ENCODE measurements at regions not wholly inside any gene's neighbourhood (a gene's known extent, or its start where the extent isn't known, plus 50 kb on each side); places are given as distances from the start of the nearest gene placed in this dataset.

DNA sequence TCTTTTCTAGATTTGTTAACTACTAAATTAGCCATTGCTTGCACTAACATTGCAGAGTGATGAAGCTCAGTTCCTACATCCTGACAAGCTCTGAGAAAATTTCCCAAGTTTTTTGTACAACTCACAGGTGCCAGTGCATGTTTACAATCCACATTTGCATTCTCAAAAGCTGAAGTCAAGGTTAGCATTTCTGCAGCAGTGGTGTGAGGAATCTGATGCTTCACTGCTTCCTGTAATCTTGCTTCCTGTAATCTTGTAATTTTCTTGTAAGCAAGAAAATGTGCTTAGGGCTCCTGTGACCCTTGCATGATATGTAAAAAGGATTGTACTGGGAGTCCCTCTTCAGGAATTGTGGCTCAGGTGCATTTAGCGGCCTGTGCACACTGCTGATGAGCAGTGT, 207.4 kb upstream of the CXCL13 start:
- DNase-seq (ENCODE audit: low read depth, low spot score): no peak
- ChIA-PET CTCF (no interaction called here), POLR2A (no interaction called here)
- no peak for TF ChIP-seq EZH2 (IDR thresholded peaks at IDR 0.05; ENCODE audit: borderline replicate concordance, low read depth, low read length, severe bottlenecking)
- no peak for TF ChIP-seq MYC (IDR thresholded peaks at IDR 0.05; ENCODE audit: low read depth, low read length)
- TF ChIP-seq, protein P1, sequence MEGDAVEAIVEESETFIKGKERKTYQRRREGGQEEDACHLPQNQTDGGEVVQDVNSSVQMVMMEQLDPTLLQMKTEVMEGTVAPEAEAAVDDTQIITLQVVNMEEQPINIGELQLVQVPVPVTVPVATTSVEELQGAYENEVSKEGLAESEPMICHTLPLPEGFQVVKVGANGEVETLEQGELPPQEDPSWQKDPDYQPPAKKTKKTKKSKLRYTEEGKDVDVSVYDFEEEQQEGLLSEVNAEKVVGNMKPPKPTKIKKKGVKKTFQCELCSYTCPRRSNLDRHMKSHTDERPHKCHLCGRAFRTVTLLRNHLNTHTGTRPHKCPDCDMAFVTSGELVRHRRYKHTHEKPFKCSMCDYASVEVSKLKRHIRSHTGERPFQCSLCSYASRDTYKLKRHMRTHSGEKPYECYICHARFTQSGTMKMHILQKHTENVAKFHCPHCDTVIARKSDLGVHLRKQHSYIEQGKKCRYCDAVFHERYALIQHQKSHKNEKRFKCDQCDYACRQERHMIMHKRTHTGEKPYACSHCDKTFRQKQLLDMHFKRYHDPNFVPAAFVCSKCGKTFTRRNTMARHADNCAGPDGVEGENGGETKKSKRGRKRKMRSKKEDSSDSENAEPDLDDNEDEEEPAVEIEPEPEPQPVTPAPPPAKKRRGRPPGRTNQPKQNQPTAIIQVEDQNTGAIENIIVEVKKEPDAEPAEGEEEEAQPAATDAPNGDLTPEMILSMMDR (IDR thresholded peaks at IDR 0.05; ENCODE audit: extremely low read depth in 1 of 2, insufficient read depth in 1 of 2, low read depth in 1 of 2, low read length in 2 of 2): no peak
- TF ChIP-seq GATA2 (IDR thresholded peaks at IDR 0.05; ENCODE audit: insufficient read depth, insufficient read length, low read depth, low read length): no peak
- TF ChIP-seq POLR2AphosphoS5 (IDR thresholded peaks at IDR 0.05; ENCODE audit: insufficient read depth, low read depth, low read length): no peak
- no peak for TF ChIP-seq JUN (IDR thresholded peaks at IDR 0.05; ENCODE audit: borderline replicate concordance, insufficient read depth, insufficient read length, low read depth)
- TF ChIP-seq FOS (IDR thresholded peaks at IDR 0.05; ENCODE audit: borderline replicate concordance, insufficient read depth, low read length): no peak
- TF ChIP-seq POLR2A (IDR thresholded peaks at IDR 0.05; ENCODE audit: low read depth, low read length): no peak
- TF ChIP-seq, protein P2, sequence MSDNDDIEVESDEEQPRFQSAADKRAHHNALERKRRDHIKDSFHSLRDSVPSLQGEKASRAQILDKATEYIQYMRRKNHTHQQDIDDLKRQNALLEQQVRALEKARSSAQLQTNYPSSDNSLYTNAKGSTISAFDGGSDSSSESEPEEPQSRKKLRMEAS (IDR thresholded peaks at IDR 0.05; ENCODE audit: insufficient read depth, insufficient read length): no peak
- Histone ChIP-seq H3K27me3 (ENCODE audit: control insufficient read depth in 2 of 2, insufficient read depth in 2 of 2, low read length in 2 of 2) (no peaks in the 10 kb centered on the region), H3K9me3 (replicated peaks; ENCODE audit: control insufficient read depth, insufficient read depth, low read length) (no peaks in the 10 kb centered on the region), H3K4me3 (replicated peaks in 1 of 3; ENCODE audit: insufficient read depth in 1 of 3, low read depth in 1 of 3, low read length in 3 of 3) (no peak overlapping the region), H3K4me2 (ENCODE audit: insufficient read depth, low read length) (no peak overlapping the region), H3K79me2 (ENCODE audit: control insufficient read depth, insufficient read depth, low read length) (no peaks in the 10 kb centered on the region), H3K9ac (replicated peaks; ENCODE audit: extremely low read depth, insufficient read depth, low read length) (no peak overlapping the region), H3K27ac (ENCODE audit: insufficient read depth, low read depth, low read length) (no peak overlapping the region), H3K4me1 (ENCODE audit: control insufficient read depth, extremely low read depth, insufficient read depth, low read length) (no peaks in the 10 kb centered on the region), H3K36me3 (ENCODE audit: control insufficient read depth in 2 of 2, extremely low read depth in 1 of 2, insufficient read depth in 2 of 2, low read length in 2 of 2) (no peaks in the 10 kb centered on the region), H2AFZ (ENCODE audit: low read depth, low read length) (no peak overlapping the region), H3K9me1 (replicated peaks; ENCODE audit: control insufficient read depth, extremely low read depth, insufficient read depth, low read length) (no peaks in the 10 kb centered on the region), H4K20me1 (replicated peaks; ENCODE audit: control insufficient read depth, extremely low read depth, insufficient read depth, low read length) (no peaks in the 10 kb centered on the region)
- no peak for FAIRE-seq
- BruUV-seq (replicated peaks): no TSS peak
- dilution Hi-C loops (cut with MboI; ENCODE audit: extremely low pct_ligation_motif_present, low sequenced_read_pairs): no loop called here
- intact Hi-C loops (cut with micrococcal nuclease): no loop called here

Measured in endothelial cell of umbilical vein (primary cell).